ENCODE measurements at regions not wholly inside any gene's neighbourhood (a gene's known extent, or its start where the extent isn't known, plus 50 kb on each side); places are given as distances from the start of the nearest gene placed in this dataset.

DNA sequence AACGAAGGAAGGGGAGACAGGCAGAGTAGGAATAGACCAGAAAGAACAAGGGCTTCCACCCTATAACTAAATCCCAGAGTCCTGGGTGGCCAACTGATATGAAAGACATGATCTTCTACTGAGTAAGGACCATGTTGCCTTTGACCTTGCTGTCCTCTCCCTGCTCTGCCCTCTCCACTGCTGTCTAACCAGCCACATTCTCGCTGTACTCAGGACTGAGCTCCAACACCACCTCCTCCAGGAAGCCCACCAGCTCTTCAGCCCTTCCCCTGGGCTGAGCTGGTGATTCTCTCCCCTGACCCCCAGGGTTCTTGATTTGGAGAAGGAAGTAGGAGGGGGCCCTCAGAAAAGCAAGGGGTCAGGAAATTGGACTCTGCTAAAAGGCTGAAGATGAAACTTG, 159.2 kb downstream of the DICER1 start:
- no peak for DNase-seq
- Histone ChIP-seq H3K9ac (ENCODE audit: insufficient read depth in 1 of 2, low read length in 2 of 2) (no peak overlapping the region), H3K9me3 (ENCODE audit: control insufficient read depth in 4 of 4, insufficient read depth in 3 of 4, low read length in 3 of 4) (no peaks in the 10 kb centered on the region), H3K27ac (ENCODE audit: low read depth in 1 of 2, low read length in 1 of 2) (no peak overlapping the region), H3K4me3 (no peak overlapping the region), H3K27me3 (ENCODE audit: control insufficient read depth in 3 of 3, insufficient read depth in 3 of 3, low read length in 2 of 3) (peaks cover 0 to 6% (median 2%) of the 10 kb centered on the region in 3 donors), H3K36me3 (ENCODE audit: control insufficient read depth in 4 of 4, insufficient read depth in 4 of 4, low read length in 4 of 4) (no peaks in the 10 kb centered on the region), H3K4me1 (ENCODE audit: control insufficient read depth in 5 of 5, insufficient read depth in 5 of 5, low read length in 5 of 5) (no peaks in the 10 kb centered on the region)
- TF ChIP-seq, protein P1, sequence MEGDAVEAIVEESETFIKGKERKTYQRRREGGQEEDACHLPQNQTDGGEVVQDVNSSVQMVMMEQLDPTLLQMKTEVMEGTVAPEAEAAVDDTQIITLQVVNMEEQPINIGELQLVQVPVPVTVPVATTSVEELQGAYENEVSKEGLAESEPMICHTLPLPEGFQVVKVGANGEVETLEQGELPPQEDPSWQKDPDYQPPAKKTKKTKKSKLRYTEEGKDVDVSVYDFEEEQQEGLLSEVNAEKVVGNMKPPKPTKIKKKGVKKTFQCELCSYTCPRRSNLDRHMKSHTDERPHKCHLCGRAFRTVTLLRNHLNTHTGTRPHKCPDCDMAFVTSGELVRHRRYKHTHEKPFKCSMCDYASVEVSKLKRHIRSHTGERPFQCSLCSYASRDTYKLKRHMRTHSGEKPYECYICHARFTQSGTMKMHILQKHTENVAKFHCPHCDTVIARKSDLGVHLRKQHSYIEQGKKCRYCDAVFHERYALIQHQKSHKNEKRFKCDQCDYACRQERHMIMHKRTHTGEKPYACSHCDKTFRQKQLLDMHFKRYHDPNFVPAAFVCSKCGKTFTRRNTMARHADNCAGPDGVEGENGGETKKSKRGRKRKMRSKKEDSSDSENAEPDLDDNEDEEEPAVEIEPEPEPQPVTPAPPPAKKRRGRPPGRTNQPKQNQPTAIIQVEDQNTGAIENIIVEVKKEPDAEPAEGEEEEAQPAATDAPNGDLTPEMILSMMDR (IDR thresholded peaks at IDR 0.05; ENCODE audit: control extremely low read depth, extremely low read depth): no peak
- ATAC-seq (ENCODE audit: insufficient read depth, low FRiP score): no peak
- WGBS, 2 donors: 73 to 75% methylated on average over 2 of the region's 2 CpGs

DNA sequence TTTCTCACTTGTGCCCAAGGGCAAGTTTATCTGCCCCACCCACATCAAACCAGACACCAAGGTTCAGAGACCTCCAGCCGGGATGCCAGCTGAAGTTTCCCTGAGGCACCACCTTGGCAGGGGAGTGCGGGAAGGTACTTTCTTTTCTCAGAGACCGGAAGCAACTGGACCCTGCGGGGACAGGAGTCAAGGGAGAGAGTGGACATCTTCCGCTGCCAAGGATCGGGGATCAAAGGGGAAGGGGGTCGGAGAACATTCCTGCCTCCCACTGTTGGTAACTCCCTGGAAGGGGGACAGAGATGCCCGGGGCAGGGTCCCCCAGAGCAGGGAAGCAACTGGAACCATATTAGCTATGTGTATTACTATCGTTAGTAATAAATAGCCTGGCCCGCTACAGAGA, 161.8 kb downstream of the DICER1 start:
- H3K27me3 ChIP-seq (ENCODE audit: control insufficient read depth in 3 of 3, insufficient read depth in 3 of 3, low read length in 2 of 3): peaks cover 0 to 11% (median 2%) of the 10 kb centered on the region in 3 donors
- DNase-seq (no peak), ATAC-seq (ENCODE audit: insufficient read depth, low FRiP score) (no peak)
- no peak overlapping the region for H3K27ac ChIP-seq (ENCODE audit: low read depth in 1 of 2, low read length in 1 of 2)
- H3K36me3 ChIP-seq (ENCODE audit: control insufficient read depth in 4 of 4, insufficient read depth in 4 of 4, low read length in 4 of 4): no peaks in the 10 kb centered on the region
- no peaks in the 10 kb centered on the region for H3K4me1 ChIP-seq (ENCODE audit: control insufficient read depth in 5 of 5, insufficient read depth in 5 of 5, low read length in 5 of 5)
- H3K9ac ChIP-seq (ENCODE audit: insufficient read depth in 1 of 2, low read length in 2 of 2): no peak overlapping the region
- whole genome bisulfite sequencing, 2 donors: 88 to 89% methylated on average over 10 of the region's 10 CpGs
- TF ChIP-seq, protein P1 (IDR thresholded peaks at IDR 0.05; ENCODE audit: control extremely low read depth, extremely low read depth): no peak
- H3K9me3 ChIP-seq (ENCODE audit: control insufficient read depth in 4 of 4, insufficient read depth in 3 of 4, low read length in 3 of 4): no peaks in the 10 kb centered on the region
- H3K4me3 ChIP-seq: no peak overlapping the region

DNA sequence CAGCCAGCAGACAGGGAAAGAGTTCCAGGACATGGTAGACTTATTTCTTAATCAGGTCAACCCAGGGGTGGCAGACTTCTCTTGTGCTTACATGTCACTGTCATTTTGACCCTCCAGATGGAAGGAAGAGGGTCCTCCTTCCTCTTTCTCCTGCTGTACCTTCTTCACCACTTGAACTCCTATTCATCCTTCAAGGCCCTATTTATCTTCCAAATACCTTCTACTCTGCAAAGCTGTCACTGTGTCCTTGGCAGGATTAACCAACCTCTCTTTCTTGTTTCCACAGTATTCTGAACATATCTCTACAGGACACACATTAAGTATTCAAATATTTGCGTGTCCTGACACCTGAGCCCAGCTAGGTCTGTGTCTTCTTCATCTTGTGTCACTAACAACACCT, 163.1 kb downstream of the DICER1 start:
- Histone ChIP-seq H3K36me3 (ENCODE audit: control insufficient read depth in 4 of 4, insufficient read depth in 4 of 4, low read length in 4 of 4) (no peaks in the 10 kb centered on the region), H3K27ac (ENCODE audit: low read depth in 1 of 2, low read length in 1 of 2) (no peak overlapping the region), H3K9ac (ENCODE audit: insufficient read depth in 1 of 2, low read length in 2 of 2) (no peak overlapping the region), H3K4me1 (ENCODE audit: control insufficient read depth in 5 of 5, insufficient read depth in 5 of 5, low read length in 5 of 5) (no peaks in the 10 kb centered on the region), H3K27me3 (ENCODE audit: control insufficient read depth in 3 of 3, insufficient read depth in 3 of 3, low read length in 2 of 3) (peaks cover 0 to 5% (median 2%) of the 10 kb centered on the region in 3 donors), H3K4me3 (no peak overlapping the region), H3K9me3 (ENCODE audit: control insufficient read depth in 4 of 4, insufficient read depth in 3 of 4, low read length in 3 of 4) (no peaks in the 10 kb centered on the region)
- WGBS, 2 donors: 95 to 100% methylated on average over 1 of the region's 1 CpG
- ATAC-seq (ENCODE audit: insufficient read depth, low FRiP score) (no peak), DNase-seq (no peak)
- TF ChIP-seq, protein P1 (IDR thresholded peaks at IDR 0.05; ENCODE audit: control extremely low read depth, extremely low read depth): no peak

DNA sequence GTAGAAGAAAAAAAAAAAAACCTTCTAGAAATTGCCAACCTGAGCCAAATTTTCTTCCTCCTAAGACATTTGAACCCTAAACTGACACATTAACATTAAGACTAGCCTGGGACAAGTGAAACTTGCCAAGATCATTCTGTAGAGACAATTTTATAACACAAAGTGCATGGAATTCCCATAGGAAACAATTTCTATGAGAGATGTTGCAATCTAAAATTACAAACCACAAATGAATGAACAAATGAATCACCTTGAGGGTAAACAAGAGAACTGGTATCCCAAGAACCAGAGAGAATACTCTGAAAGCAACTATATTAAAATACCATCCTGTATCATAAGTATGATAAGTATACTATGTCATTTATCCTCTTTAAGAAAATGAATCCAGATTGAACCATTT, 165.3 kb downstream of the DICER1 start:
- Histone ChIP-seq H3K9ac (ENCODE audit: insufficient read depth in 1 of 2, low read length in 2 of 2) (no peak overlapping the region), H3K4me1 (ENCODE audit: control insufficient read depth in 5 of 5, insufficient read depth in 5 of 5, low read length in 5 of 5) (no peaks in the 10 kb centered on the region), H3K27ac (ENCODE audit: low read depth in 1 of 2, low read length in 1 of 2) (no peak overlapping the region), H3K9me3 (ENCODE audit: control insufficient read depth in 4 of 4, insufficient read depth in 3 of 4, low read length in 3 of 4) (peaks cover 0 to 8% (median 0%) of the 10 kb centered on the region in 4 donors), H3K36me3 (ENCODE audit: control insufficient read depth in 4 of 4, insufficient read depth in 4 of 4, low read length in 4 of 4) (no peaks in the 10 kb centered on the region), H3K4me3 (no peak overlapping the region), H3K27me3 (ENCODE audit: control insufficient read depth in 3 of 3, insufficient read depth in 3 of 3, low read length in 2 of 3) (peaks cover 0 to 5% (median under 1%) of the 10 kb centered on the region in 3 donors)
- TF ChIP-seq, protein P1 (IDR thresholded peaks at IDR 0.05; ENCODE audit: control extremely low read depth, extremely low read depth): no peak
- no peak for DNase-seq
- ATAC-seq (ENCODE audit: insufficient read depth, low FRiP score): no peak
